ENCODE measurements at regions not wholly inside any gene's neighbourhood (a gene's known extent, or its start where the extent isn't known, plus 50 kb on each side); places are given as distances from the start of the nearest gene placed in this dataset.
A peak's percentile ranks its signal among the peaks of the same experiment; 100 is the strongest.

DNA sequence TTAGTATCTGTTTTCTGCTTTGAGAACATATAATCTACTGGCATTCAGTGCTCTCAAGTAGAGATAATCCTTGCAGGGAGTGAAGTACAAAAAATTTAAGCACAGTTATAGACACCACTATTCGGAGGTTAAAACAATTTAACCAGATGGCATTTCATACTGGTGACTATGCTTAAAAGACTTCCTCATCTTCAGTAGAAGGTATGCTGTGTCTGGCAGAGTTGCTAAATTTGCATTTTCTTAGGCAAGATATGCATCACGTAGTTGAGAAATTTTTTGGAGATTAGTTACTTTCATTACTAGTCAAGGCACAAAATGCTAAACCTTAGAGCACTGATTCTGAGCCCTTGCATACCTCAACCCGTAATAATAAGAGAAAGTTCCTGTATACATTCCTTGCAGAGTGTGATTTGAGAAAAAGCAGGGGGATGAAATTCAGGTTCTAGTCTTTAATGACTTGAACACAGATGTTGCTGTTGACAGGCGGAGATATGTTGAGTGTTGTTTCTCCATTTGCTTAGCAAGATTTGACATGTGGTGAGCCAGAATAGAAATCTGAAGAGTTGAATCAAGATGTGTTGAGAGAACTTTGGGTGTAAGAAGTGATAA is 70.8 kb upstream of the STARD4 start:
- DNase-seq, result peak in 1 of 2 donors; percentile 16

GRCh38 chr5:111582451-111582850 is 70.1 kb upstream of the STARD4 start:
- DNase-seq, result no peak

DNA sequence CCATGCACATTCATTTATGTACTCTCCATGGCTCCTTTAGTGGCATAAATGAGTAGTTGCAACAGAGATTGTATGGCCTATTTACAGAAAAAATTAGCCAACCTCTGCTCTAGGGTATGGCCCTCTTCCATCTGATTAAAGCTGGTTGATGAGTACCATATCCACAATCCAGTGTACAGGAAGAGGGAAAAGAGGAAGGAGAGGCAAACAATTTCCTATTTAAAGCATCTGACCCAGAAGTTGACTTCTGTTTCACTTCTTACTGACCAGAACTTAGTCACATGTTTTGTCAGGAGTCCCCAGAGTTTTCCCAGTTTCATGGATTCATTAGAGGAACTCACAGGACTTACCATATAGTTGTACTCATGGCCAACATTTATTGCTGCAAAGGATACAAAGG is 68.6 kb upstream of the STARD4 start:
- DNase-seq, result no peak

- no peak for DNase-seq
Measured at GRCh38 chr5:111574311-111574710, 62.0 kb upstream of the STARD4 start.

DNA sequence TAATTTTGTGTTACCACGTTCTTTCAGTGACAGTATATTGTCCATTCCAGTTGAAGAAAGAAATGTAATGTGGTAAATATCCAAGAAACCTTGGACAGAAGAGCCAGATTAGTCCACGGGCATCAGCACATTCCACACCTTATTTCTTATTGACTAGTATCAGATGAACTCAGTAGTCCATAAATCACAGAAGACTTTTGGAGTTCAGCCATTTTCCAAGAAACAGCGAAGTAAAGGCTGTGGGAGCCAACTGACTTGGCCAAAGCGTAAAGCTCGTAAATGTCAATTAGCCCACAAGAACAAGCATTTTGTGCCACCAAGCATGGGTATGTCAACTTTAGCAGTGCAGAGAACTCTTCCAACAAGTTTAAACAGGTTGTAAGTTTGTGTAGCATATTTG is 60.2 kb upstream of the STARD4 start:
- DNase-seq, result no peak

DNA sequence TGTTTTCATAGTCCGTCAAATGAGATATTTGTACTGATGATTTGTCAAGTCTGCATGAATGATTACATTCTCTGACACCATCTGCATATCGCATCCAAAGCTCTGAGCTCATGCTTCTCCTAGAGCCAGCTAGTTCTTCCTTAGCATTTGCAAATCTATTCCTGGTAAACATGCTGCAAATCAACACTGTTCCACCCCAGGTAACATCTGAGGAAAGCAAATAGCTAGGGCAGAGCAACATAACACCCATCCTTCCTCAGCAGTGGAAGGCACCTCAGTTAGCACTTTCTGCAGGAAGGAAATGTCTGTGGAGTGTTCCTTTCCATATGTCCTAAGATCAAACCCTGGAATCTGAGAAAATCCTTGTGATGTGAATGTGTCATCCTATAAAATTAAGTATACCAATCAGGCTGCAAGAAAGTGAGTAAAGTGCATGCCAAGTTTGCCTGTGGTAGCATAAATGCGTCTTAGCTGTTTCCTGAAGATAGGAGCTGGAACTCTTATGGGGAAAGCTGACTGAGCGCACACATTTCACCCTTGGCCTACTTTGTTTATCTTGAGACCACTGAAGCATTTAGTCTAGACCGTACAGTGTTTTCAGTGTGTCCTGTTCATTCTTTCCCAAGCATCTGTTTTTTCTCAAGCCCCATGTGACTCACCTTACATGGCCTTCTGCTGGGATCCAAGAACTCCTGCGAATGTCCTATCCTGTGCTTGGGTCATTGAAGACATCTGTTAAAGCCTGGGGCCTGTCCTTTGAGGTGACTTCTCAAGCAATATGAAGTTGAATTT is 50.9 kb upstream of the STARD4 start:
- no peak for DNase-seq

- DNase-seq, result no peak
Measured at GRCh38 chr5:111562561-111562960, 50.2 kb upstream of the STARD4 start.

Measured in right lung (tissue), 2 donors.